Middle frontal gyrus (tissue), 1 donor: ENCODE measurements at regions not wholly inside any gene's neighbourhood (a gene's known extent, or its start where the extent isn't known, plus 50 kb on each side); places are given as distances from the start of the nearest gene placed in this dataset.
A peak's percentile ranks its signal among the peaks of the same experiment; 100 is the strongest.

Source experiments
- DNase-seq: peaks from one replicate; pipeline ENCODE4 v3.0.0-alpha.2; 2015; ENCODE audit warnings: low spot score; ENCODE audit errors: extremely low spot score

- peak; percentile 74 for DNase-seq
Observed at GRCh38 chr15:36501063-36501678, 78.3 kb upstream of the CDIN1 start.

DNA sequence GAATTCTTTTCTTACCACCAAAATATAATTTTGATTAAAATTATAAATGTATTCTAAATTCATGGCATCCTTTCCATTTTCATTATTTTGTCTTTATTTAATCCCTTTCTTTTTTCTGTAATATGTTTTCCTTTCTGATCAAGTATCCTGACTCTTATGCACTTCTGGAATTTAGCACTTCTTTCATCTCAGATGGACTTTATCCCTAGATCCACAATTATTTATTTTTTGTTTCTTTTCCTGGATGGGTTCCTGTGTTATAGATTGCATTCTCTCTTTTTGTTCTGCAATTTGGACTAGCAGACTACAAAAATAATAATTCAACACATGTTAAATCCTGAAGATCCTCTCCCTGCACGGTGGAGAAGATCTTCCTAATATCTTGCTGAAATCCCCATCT lies 76.9 kb upstream of the CDIN1 start:
- no peak for DNase-seq

GRCh38 chr15:36506733-36507356 lies 72.6 kb upstream of the CDIN1 start:
- no peak for DNase-seq

DNA sequence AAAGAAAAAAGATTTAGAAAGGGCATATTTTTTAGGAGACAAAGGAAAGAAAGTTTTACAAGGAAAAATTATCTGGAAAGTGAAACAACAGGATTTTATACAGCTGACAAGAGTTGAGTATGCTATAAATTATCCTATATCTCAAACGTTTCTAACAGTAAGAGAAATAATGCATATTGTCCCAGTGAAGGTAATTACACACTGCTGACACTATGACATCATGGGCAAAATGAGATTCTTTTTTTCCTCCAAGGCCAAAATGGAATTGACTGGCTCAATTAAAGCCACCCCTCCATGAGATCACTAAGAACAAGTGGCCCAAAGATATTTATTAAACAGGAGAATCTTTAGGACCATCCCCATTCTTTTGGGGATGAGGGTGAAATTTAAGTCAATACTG lies 72.0 kb upstream of the CDIN1 start:
- no peak for DNase-seq

DNA sequence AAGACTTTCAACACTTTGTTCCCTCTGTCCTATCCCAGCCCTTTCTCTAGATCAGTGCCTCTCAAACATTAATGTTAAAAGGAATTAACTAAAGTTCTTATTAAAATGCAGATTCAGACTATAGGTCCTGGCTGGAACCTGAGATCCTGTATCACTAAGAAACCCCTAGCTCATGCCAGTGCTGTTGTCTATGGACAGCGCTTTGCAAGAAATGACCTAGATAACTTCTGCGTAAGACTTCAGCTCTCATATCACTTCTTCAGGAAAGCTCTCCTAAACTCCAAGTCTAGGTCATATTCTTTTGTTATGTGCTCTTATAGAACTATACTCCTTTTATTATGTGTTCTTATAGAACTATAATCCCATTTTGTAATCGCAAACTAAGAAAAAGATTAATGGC lies 67.8 kb upstream of the CDIN1 start:
- DNase-seq, result no peak

GRCh38 chr15:36517758-36518157 lies 61.7 kb upstream of the CDIN1 start:
- no peak for DNase-seq

GRCh38 chr15:36519067-36519466 lies 60.4 kb upstream of the CDIN1 start:
- DNase-seq, result no peak

DNA sequence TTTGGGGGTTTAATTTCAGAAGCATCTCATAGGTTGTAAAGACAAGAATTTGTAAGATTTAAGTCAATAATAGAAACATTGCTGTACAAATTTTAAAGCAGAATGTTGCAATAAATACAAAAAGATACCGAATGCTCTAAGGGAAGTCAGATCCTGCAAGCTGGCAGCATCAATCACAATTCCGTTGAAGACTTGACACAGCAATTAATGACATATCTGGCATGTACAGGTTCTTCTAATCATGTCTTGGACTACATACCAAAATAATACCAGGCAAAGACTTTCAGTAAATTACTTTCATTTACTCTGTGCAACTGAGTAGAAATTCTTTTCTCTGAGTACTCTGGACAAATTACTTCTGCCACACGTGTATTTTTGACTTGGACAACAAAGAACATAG lies 54.0 kb upstream of the CDIN1 start:
- DNase-seq, result no peak

DNA sequence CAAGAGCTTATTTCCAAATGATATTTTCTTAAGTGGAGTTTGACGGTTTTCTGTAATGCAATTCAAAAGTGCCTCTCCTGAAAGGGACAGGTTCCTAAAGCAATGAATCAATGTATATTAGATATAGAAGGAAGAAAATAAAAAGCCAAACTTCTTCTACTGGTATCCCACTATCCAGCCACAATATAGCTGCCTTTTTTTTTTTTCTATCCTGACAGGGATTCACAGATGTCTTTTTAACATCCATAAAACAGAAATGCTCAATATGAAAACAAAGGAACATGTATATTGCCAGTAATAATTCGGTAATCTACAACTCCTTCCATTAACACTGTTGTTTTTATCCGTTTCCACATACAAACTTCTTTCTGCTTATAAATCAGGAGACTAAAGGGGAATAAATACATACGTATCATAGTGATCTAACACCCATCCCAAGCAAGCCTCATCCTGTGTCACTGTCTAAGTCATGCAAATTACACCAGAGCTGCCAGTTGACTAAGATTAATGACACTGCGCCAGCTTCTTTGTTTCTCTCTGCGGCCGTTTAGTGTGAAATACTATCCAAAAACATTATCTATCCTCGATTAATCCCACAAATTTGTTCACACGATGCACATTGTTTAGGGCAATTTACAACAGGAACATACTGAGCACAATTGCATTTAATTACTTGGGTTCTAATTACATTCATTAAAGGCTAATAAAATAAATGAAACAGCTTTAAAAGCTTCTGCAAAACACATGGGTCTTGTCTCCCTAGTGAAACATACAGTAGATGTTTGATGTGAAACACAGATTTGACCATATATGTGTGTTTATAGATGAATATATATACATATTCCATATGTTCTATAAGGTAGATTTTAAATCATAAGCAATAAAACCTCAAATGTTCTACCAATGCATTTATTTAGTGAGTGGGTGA lies 51.9 kb upstream of the CDIN1 start:
- DNase-seq, result no peak

- DNase-seq, result no peak
Observed at GRCh38 chr15:36529296-36530011, 50.0 kb upstream of the CDIN1 start.
